CD4-positive, alpha-beta T cell treated with Interleukin-21 for 1 hour (primary cell): ENCODE measurements at regions not wholly inside any gene's neighbourhood (a gene's known extent, or its start where the extent isn't known, plus 50 kb on each side); places are given as distances from the start of the nearest gene placed in this dataset.
"Not testable (repeated sequence)": the region's sequence is repeated elsewhere in the genome, so short reads cannot be mapped to it uniquely, and the experiment has no call there.

Experiments
- DNase-seq: peaks from one replicate; pipeline ENCODE4 v3.0.0-alpha.2; 2020

- no peak for DNase-seq
These were observed 108.6 kb upstream of the VRK1 start for GRCh38 chr14:96688629-96689028.

DNA sequence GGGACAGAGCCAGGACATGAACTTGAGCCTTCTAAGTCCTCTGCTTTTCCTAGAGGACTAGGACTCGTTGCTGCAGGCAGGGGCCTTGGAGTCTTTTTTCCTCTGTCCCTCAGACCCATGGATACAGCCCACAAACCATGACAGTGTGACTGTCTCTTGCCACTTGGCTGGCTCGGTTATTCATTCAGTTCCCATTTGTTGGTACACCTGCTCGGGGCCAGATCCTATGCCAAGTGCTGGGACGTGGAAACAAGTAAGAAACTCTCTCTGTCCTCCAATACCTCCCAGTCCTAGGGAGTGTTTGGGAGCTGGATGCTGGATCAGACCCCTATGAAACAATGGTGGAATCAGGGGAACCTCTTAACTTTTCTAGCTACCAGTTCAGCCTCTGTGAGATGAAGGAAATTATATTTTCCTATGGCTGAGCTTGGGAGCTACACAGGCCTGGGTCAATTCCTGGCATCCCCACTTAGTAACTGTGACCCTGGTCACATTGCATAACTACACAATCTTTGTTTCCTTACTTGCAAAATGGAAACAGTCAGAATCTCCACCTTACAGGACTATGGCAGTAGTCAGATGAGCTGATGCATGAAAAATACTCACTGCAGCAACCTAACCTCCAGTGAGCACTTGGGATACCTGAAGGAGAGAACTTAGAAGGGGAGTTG lies 106.3 kb upstream of the VRK1 start:
- DNase-seq: no peak

GRCh38 chr14:96693252-96693820 lies 103.8 kb upstream of the VRK1 start:
- no peak for DNase-seq

DNA sequence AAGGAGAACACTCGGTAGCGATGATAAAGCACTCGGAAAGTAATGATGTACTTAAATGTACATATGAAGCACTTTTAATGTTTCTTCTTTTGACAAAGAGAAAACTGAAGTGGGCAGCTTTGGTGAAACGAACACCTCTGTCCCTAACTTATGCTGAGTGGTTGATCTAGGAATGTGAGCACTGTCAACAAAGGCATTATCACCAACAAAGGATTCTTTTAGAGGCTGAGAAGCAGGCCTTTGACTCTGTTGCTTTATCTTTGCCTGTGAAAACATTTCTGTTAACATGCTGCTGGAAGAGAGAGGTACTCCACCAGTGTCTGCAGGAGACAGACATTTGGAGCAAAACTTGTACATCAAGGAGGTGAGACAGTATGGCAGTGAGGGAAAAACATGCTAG lies 103.2 kb upstream of the VRK1 start:
- no peak for DNase-seq

DNA sequence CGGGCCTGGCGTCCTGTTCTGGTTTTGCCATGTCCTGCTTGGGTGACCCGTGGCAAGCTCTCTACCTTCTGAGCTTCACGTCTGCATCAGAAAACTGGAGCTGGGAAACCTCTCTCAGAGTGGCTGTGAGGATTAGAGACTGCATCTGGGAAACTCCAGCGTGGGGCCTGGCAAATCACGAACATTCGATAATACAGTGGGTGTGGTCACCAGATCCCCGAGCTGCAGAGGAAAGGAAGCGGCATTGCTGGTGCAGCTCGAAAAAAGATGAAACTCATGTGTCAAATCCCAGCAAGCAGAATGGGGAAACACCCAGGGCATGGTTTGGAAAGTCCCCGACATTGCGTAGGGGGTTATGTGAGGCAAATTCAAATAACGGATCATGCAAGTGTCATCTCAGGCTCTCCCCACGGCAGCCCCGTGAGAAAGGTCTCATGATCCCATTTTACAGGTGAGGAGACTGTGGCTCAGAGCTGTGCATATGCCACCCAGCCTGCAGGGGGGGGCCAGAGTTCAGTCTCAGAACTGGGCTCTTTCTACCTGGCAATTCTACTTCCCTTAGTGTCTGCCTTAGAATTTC lies 98.1 kb upstream of the VRK1 start:
- no peak for DNase-seq

GRCh38 chr14:96699666-96700065 lies 97.5 kb upstream of the VRK1 start:
- DNase-seq: no peak

- no peak for DNase-seq
These were observed 94.4 kb upstream of the VRK1 start for GRCh38 chr14:96702831-96703230.

DNA sequence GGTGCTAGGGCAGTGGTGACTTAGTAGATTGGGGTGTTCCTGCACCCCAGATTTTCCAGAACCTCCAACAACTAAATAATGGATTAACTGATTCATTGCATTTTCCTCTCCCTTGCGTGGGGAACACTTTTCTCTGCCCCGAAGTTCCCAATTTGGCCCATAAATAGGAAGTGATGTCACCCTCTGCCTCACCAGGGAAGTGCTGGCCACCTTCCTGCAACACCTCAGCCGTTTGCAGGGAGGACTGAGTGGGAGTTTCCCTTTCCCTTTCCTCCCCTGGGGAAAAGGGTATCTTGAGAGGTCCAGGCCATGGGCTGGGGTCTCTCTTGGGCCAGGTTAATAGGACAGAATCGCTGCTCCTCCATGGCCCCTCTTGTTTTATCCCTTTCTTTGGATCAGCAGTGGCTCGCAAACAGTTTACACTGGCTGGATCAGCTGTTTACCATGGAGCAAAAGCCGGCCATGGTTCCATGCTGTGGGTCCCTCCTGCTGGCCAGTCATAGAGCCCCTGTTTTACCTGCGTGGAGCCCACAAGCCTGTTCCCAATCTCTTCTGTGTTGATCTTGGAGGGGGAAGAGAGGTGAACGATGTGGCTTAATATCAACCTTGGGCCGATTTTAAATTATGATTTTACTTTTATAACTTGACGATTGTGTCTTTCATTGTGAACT lies 91.6 kb upstream of the VRK1 start:
- DNase-seq: no peak

GRCh38 chr14:96706893-96707292 lies 90.3 kb upstream of the VRK1 start:
- DNase-seq: no peak

- no peak for DNase-seq
These were observed 87.0 kb upstream of the VRK1 start for GRCh38 chr14:96710060-96710666.

DNA sequence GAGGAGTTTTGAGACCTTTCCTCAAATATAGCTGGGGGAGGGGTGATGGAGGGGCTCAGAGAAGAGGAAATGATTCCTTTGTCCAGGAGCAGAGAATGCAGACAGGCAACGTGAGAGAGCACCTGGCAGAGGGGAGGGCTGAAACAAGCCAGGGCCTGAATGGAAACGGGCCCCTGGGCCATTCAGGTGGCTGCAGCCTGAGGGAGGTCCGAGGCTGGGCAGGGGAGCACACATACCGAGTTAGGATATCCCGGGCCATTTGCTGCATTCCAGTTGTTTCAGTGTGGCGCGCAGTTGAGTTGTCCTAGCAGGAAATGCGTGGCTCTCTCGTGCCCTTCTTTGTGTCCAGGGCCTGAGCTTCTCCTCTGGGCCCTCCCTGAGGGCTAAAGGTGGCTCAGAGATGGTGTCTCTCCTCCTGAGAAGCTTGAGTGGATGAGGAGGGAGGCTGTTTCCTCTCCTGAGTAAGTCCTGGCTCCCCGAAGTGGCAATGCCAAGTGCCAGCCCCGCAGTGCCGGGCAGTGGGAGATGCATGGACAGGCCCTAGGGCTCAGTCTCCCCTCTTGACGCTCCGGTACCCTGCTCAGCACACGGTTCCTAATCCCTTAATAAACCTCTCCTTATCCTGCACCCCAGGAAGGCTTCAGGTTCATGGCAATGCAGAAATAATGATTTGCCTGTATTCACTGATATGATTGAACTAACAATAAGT lies 85.5 kb upstream of the VRK1 start:
- DNase-seq: no peak

DNA sequence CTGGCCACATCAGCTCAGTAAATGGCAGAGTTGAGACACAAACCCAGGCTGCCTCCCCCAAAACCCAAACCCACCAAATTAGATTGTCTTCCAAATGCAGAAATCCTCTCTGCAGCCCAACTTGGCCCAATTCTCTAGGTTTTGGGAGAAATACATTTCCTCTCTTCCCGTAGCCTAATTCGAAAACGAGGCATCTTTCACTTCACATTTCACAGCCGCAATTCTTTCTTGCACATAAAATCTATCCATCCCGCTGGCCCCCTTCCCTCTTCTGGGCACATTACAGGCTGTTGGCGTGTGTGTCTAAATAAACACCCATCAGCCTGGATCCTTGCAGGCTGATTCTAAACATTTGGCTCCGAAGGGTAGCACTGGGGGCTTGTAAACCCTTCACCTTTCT lies 83.8 kb upstream of the VRK1 start:
- DNase-seq: no peak

DNA sequence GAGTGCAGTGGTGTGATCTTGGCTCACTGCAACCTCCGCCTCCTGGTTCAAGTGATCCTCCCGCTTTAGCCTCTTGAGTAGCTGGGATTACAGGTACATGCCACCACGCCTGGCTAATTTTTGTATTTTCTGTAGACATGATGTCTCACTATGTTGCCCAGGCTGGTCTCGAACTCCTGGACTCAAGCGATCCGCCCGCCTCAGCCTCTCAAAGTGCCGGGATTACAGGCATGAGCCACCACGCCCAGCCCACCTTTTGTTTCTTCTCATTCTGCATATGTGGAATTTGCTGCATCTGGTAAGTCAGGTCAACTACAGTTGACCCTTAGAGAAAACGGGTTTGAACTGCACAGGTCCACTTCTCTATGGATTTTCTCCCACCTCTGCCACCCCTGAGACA lies 82.6 kb upstream of the VRK1 start:
- DNase-seq: not testable (repeated sequence)

DNA sequence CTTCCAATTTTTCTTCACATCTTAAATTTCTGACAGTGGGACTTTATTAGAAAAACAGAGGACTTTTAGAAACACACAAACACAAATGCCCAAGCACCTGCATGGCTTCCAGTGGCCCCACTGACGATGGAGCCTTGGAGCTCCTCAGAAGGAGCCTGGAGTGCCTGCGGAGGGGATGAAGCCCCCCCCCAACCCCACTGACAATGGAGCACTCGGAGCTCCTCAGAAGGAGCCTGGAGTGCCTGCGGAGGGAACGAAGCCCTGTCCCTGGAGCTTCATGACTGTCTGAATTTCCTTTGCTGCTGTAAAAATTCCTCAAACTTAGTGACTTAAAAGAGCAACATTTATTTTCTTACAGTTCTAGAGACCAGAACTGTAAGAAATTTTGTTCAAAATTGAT lies 80.1 kb upstream of the VRK1 start:
- no peak for DNase-seq

GRCh38 chr14:96718407-96718806 lies 78.8 kb upstream of the VRK1 start:
- DNase-seq: no peak

DNA sequence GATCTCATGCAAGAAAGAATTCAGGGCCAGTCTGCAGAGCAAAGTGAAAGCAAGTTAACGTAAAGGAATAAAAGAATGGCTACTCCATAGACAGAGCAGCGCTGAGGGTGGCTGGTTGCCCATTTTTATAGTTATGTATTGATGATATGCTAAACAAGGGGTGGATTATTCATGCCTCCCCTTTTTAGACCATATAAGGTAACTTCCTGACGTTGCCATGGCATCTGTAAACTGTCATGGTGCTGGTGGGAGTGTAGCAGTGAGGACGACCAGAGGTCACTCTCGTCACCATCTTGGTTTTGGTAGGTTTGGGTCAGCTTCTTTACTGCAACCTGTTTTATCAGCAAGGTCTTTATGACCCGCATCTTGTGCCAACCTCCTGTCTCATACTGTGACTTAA lies 76.5 kb upstream of the VRK1 start:
- DNase-seq: not testable (repeated sequence)

DNA sequence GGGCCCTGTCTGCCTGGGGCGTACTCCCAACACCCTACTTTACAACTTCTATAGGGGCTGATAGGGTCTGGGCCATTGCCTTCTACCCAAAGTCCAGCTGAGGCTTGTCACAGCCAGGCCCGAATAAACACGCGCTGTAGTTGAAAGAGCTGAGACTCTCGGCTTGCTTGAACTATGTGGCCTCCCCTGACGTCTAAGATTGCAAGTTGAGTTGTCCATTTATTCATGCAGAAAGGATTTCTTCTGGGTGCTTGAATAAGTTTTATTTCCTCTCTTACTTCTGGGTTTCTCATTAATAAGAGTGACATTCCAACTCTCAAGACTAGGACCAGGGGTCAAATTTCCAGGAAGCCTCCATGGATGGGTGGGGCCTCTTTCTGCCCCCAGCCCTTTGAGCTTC lies 74.4 kb upstream of the VRK1 start:
- DNase-seq: no peak

DNA sequence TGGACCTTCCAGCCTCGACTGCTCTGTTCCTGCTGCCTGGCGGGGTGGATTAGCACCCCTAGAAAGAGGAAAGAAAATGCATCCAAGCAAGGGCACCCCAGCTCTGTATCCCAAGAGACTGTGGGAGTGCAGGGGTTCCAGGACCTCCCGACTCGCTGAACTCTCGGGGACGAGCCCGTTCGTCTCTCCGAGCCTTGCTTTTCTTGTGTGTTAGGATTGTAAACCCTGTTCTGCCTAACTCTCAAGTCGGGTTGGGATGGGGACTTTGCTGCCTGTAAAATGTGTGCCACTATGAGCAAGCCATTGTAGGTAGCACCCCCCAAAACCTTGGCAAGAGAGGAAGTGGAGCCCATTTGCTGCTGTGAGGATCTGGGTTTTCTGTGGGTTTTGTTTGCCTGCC lies 73.2 kb upstream of the VRK1 start:
- no peak for DNase-seq

- no peak for DNase-seq
These were observed 72.0 kb upstream of the VRK1 start for GRCh38 chr14:96725232-96725631.

DNA sequence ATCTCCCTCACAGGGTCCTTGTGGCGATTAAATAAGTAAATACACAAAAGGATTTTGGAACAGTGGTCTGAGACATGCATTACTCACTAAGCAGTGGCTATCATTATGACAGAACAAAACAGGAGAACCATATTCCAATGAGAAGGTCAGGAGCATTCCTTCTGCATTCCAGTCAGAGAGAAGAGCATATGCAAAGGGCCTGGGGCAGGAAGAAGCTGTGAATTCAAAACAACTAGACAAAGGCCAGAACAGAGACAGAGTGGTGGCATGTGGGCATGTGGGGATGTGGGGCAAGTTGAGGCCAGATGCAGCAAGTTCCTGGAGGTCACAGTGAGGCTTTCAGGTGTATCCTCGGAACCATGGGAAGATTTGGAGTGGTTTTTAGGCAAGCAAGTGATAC lies 70.1 kb upstream of the VRK1 start:
- no peak for DNase-seq

- DNase-seq: no peak
These were observed 69.7 kb upstream of the VRK1 start for GRCh38 chr14:96727491-96727890.

DNA sequence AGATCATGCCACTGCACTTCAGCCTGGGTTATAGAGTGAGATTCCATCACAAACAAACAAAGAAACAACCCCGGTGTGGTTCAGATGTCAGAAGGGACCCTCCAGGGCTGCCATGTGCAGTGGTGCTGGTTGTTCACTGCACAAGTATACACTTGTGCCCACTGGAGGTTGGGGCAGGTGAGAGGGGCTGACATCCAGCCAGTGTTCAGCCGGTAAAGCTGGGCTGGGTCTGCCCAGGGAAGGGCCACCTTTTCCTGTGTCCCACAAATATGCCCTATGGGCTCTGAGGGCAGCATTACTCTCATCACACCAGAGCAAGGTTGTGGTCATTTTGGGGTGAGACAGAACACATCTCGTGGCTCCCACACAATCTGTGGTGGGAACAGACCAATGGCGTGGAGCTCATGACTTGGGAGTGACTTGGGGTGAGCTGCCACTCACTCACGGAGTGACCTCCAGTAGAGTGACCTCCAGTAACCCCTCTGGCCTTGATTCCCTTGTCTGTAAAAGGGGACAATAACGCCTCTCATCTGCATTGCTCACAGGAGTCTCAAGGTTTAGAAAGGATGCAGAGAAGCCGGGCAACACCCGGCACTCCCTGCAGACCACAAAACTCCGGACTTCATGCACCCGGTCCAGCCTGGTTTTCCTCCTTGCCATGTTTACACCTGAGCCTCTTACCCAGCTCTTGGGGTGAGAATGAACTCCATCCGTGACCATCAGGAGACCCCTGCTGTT lies 69.0 kb upstream of the VRK1 start:
- DNase-seq: no peak

DNA sequence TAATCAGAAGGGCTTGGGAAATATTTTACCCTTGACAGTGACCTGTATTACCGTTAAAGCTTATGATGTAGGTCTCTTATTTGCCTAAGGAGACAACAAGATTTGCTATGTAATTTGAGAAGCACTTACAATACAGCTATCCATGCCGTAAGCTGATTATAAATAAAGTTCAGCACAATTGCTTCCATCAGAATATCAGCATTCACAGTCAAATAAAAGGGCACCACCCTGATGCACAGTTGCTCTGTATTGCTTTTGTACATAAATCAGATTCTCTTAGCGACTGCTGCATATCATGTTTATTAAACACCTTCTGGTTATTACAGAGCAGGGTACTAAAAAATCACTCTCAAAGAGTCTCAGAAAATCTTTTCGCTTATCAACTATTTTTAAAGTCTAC lies 67.3 kb upstream of the VRK1 start:
- DNase-seq: no peak
